ENCODE measurements at regions not wholly inside any gene's neighbourhood (a gene's known extent, or its start where the extent isn't known, plus 50 kb on each side); places are given as distances from the start of the nearest gene placed in this dataset.

DNA sequence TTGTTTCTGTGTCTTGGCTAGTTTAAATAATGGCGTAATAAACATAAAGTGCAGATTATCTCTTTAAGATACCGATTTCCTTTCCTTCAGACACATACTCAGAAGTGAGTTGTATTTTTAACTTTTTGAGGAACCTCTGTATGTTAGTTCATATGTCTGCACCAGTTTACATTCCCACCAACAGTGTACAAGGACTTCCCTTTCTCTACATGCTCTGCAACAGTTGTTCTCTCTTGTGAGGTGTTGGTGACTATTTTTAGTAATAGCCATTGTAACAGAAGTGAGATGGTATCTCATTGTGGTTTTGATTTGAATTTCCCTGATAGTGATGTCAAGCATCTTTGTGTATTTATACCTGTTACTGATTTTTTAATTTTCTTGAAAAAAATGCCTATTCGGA, 418.6 kb downstream of the UQCRFS1 start:
- BruUV-seq (replicated peaks), result no TSS peak
- Mint-ChIP-seq H3K4me3 (ENCODE audit: unreplicated experiment) (no peak overlapping the region), H3K27ac (ENCODE audit: low read depth, unreplicated experiment) (no peak overlapping the region), H3K27me3 (ENCODE audit: insufficient read depth, unreplicated experiment) (no peaks in the 10 kb centered on the region), H3K4me1 (ENCODE audit: insufficient read depth, unreplicated experiment) (no peaks in the 10 kb centered on the region), H3K36me3 (ENCODE audit: insufficient read depth, unreplicated experiment) (no peaks in the 10 kb centered on the region), H3K9me3 (ENCODE audit: unreplicated experiment) (peaks cover 34% of the 10 kb centered on the region)
- CTCF ChIA-PET, result no interaction called here
- intact Hi-C loops (cut with micrococcal nuclease), result no loop called here
- DNase-seq (ENCODE audit: unreplicated experiment), result no peak
- TF ChIP-seq, protein P1, sequence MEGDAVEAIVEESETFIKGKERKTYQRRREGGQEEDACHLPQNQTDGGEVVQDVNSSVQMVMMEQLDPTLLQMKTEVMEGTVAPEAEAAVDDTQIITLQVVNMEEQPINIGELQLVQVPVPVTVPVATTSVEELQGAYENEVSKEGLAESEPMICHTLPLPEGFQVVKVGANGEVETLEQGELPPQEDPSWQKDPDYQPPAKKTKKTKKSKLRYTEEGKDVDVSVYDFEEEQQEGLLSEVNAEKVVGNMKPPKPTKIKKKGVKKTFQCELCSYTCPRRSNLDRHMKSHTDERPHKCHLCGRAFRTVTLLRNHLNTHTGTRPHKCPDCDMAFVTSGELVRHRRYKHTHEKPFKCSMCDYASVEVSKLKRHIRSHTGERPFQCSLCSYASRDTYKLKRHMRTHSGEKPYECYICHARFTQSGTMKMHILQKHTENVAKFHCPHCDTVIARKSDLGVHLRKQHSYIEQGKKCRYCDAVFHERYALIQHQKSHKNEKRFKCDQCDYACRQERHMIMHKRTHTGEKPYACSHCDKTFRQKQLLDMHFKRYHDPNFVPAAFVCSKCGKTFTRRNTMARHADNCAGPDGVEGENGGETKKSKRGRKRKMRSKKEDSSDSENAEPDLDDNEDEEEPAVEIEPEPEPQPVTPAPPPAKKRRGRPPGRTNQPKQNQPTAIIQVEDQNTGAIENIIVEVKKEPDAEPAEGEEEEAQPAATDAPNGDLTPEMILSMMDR (IDR thresholded peaks at IDR 0.05; ENCODE audit: unreplicated experiment), result no peak
- POLR2A ChIA-PET, result no interaction called here

DNA sequence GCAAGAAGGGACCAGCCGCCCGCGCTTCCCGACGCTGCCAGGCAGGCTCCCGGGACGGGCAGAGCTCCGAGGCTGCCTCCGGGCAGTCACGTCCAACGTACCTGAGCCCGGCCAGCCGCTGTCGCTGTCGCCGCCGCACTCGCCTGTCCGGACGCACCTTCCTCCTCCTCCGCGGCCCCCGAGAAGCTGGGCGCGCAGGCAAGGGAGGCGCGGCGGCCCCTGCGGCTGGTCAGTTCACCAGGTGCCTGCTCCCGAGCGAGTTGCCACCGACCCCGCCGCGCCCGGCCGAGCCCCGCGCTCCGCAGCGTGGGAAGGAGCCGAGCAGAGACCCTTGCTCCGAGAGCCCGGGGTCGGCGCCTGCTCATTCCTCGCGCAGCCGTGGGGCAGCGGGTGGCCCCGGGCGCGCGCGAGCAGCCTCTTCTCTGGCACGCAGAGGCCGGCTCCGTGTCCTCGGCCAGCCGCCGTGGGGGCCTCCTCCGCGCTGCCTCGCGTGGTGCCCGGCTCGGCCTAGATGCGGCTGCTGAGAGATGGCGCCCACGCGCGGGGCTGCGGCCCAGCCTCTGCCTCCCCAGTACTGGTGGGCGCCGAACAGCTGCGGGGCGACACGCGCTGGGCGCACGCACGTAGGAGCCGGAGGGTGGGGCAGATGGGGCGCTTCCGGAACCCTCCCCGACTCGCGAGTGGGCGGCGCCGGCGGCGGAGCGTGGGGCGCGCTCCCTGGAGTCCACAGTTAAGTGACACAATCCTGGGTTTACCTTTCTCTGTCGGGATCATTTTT, 419.4 kb downstream of the UQCRFS1 start:
- no peak overlapping the region for H3K4me3 Mint-ChIP-seq (ENCODE audit: unreplicated experiment)
- H3K4me1 Mint-ChIP-seq (ENCODE audit: insufficient read depth, unreplicated experiment), result no peaks in the 10 kb centered on the region
- no peaks in the 10 kb centered on the region for H3K27me3 Mint-ChIP-seq (ENCODE audit: insufficient read depth, unreplicated experiment)
- BruUV-seq (replicated peaks), result no TSS peak
- POLR2A ChIA-PET, result no interaction called here
- CTCF ChIA-PET, result no interaction called here
- no peaks in the 10 kb centered on the region for H3K36me3 Mint-ChIP-seq (ENCODE audit: insufficient read depth, unreplicated experiment)
- H3K9me3 Mint-ChIP-seq (ENCODE audit: unreplicated experiment), result peaks cover 27% of the 10 kb centered on the region
- H3K27ac Mint-ChIP-seq (ENCODE audit: low read depth, unreplicated experiment), result no peak overlapping the region
- TF ChIP-seq, protein P1 (IDR thresholded peaks at IDR 0.05; ENCODE audit: unreplicated experiment), result no peak
- DNase-seq (ENCODE audit: unreplicated experiment), result no peak
- intact Hi-C loops (cut with micrococcal nuclease), result no loop called here

DNA sequence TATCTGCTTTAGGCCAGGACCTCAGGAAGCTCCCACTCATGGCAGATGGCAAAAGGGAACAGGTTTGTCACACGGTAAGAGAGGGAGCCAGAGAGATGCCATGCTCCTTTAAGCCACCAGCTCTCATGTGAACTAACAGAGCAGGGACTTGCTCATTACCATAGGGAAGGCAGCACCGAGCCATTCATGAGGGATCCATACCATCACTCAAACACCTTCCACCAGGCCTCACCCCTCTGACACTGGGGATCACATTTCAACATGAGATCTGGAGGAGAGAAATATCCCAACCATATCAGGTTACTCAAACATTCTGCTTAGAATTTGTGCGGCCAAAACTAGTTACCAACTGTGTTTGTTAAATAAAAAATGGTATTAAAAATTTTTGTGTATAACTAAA, 427.0 kb downstream of the UQCRFS1 start:
- Mint-ChIP-seq H3K27me3 (ENCODE audit: insufficient read depth, unreplicated experiment) (no peaks in the 10 kb centered on the region), H3K9me3 (ENCODE audit: unreplicated experiment) (peaks cover 25% of the 10 kb centered on the region), H3K27ac (ENCODE audit: low read depth, unreplicated experiment) (no peak overlapping the region), H3K36me3 (ENCODE audit: insufficient read depth, unreplicated experiment) (no peaks in the 10 kb centered on the region), H3K4me1 (ENCODE audit: insufficient read depth, unreplicated experiment) (no peaks in the 10 kb centered on the region), H3K4me3 (ENCODE audit: unreplicated experiment) (no peak overlapping the region)
- DNase-seq (ENCODE audit: unreplicated experiment), result no peak
- TF ChIP-seq, protein P1 (IDR thresholded peaks at IDR 0.05; ENCODE audit: unreplicated experiment), result no peak
- CTCF ChIA-PET, result interaction anchor here (0.6 to 0.7 kb wide), 2 partner anchors 15 to 484 kb away, joined by 3 read pairs; no protein-coding TSS in a partner anchor
- intact Hi-C loops (cut with micrococcal nuclease), result no loop called here
- POLR2A ChIA-PET, result no interaction called here
- BruUV-seq (replicated peaks), result no TSS peak

DNA sequence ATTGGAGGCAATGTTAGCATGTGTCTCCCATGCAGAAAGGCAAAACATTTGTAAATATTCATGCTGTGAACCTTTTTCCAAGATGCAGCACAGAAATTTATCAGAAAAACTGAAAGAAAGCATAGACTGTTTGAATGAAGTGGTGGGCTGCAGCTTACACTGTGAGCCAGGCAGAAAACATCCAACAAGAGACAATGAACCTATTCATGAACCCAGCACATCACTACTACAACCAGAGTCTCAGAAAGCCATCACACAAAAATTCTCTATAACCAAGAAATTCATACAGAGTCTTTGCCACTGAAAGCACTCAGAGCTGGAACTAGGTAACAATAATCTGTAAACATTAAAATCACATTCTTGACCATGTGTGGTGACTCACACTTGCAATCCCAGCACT, 448.9 kb downstream of the UQCRFS1 start:
- CTCF ChIA-PET, result no interaction called here
- no peak overlapping the region for H3K27ac Mint-ChIP-seq (ENCODE audit: low read depth, unreplicated experiment)
- TF ChIP-seq, protein P1 (IDR thresholded peaks at IDR 0.05; ENCODE audit: unreplicated experiment), result no peak
- intact Hi-C loops (cut with micrococcal nuclease), result no loop called here
- H3K27me3 Mint-ChIP-seq (ENCODE audit: insufficient read depth, unreplicated experiment), result no peaks in the 10 kb centered on the region
- H3K36me3 Mint-ChIP-seq (ENCODE audit: insufficient read depth, unreplicated experiment), result no peaks in the 10 kb centered on the region
- peaks cover 16% of the 10 kb centered on the region for H3K9me3 Mint-ChIP-seq (ENCODE audit: unreplicated experiment)
- no TSS peak for BruUV-seq (replicated peaks)
- DNase-seq (ENCODE audit: unreplicated experiment), result no peak
- H3K4me1 Mint-ChIP-seq (ENCODE audit: insufficient read depth, unreplicated experiment), result no peaks in the 10 kb centered on the region
- POLR2A ChIA-PET, result no interaction called here
- no peak overlapping the region for H3K4me3 Mint-ChIP-seq (ENCODE audit: unreplicated experiment)
